ENCODE measurements at regions not wholly inside any gene's neighbourhood (a gene's known extent, or its start where the extent isn't known, plus 50 kb on each side); places are given as distances from the start of the nearest gene placed in this dataset.

DNA sequence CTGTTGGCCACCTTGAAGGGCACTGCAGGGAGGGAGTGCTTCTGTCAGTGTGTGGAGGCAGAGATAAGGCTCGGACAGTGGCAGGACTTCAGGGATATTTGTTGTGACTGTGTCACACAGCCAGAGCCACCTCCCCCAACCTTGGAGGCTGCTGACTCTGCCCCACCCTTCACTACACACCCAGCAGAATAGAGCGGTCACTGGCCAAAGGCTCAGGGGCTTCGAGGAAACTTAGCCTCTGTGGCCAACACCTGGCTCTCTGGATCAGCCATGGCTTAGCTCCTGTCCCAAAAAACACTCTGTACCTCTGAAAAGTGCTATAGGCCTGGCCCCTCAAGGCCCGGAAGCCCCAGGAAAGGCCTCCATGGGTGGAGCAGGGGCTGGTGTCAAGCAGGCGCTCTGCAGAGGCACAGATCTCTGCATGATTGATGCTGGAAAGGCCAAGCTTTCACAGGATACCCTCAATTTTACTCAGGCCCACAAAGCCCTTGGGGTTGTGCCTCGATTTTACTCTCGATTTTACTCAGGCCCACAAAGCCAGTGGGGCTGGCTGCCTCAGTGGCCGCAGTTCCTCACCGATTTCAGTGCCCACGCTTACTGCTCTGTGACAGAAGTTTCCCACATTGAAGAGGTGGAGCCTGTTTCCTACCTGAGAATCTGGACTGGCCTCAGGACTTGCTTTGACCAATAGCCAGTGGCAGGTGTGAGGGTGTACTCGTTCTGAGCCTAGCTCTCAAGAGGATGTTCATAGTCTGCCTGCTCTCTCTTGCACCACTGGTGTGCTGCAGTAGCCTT, 113.2 kb upstream of the GPR26 start:
- H3K36me3 ChIP-seq, result no peaks in the 10 kb centered on the region
- no peaks in the 10 kb centered on the region for H3K4me1 ChIP-seq
- no peak overlapping the region for H3K4me3 ChIP-seq
- TF ChIP-seq POLR2A (IDR thresholded peaks at IDR 0.05), result no peak
- TF ChIP-seq, protein P1, sequence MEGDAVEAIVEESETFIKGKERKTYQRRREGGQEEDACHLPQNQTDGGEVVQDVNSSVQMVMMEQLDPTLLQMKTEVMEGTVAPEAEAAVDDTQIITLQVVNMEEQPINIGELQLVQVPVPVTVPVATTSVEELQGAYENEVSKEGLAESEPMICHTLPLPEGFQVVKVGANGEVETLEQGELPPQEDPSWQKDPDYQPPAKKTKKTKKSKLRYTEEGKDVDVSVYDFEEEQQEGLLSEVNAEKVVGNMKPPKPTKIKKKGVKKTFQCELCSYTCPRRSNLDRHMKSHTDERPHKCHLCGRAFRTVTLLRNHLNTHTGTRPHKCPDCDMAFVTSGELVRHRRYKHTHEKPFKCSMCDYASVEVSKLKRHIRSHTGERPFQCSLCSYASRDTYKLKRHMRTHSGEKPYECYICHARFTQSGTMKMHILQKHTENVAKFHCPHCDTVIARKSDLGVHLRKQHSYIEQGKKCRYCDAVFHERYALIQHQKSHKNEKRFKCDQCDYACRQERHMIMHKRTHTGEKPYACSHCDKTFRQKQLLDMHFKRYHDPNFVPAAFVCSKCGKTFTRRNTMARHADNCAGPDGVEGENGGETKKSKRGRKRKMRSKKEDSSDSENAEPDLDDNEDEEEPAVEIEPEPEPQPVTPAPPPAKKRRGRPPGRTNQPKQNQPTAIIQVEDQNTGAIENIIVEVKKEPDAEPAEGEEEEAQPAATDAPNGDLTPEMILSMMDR (IDR thresholded peaks at IDR 0.05), result no peak
- peaks cover 0 to 40% (median 3%) of the 10 kb centered on the region in 9 donors for H3K27me3 ChIP-seq
- no peak overlapping the region for H3K27ac ChIP-seq
- DNase-seq (no peak), ATAC-seq (no peak)
- no peaks in the 10 kb centered on the region for H3K9me3 ChIP-seq
- WGBS, 4 donors, result 71 to 78% (median 74%) methylated on average over 8 to 11 of the region's 11 CpGs
- intact Hi-C loops (cut with DNase I), result loop anchor here in 2 of 10 donors (10.0 kb wide), 2 partner anchors 908 to 1268 kb away; no protein-coding TSS in a partner anchor

GRCh38 chr10:123553810-123554430, 112.2 kb upstream of the GPR26 start:
- intact Hi-C loops (cut with DNase I), result loop anchor here in 2 of 10 donors (10.0 kb wide), 2 partner anchors 909 to 1269 kb away; no protein-coding TSS in a partner anchor
- TF ChIP-seq POLR2A (IDR thresholded peaks at IDR 0.05), result no peak
- TF ChIP-seq, protein P1 (IDR thresholded peaks at IDR 0.05), result no peak
- H3K27ac ChIP-seq, result no peak overlapping the region
- H3K36me3 ChIP-seq, result no peaks in the 10 kb centered on the region
- DNase-seq (no peak), ATAC-seq (no peak)
- H3K9me3 ChIP-seq, result no peaks in the 10 kb centered on the region
- H3K27me3 ChIP-seq, result peaks cover 0 to 40% (median 6%) of the 10 kb centered on the region in 9 donors
- H3K4me1 ChIP-seq, result no peaks in the 10 kb centered on the region
- 79 to 88% (median 83%) methylated on average over 10 of the region's 10 CpGs for WGBS, 4 donors
- H3K4me3 ChIP-seq, result no peak overlapping the region

- no peak overlapping the region for H3K4me3 ChIP-seq
- DNase-seq, result no peak
- TF ChIP-seq, protein P1 (IDR thresholded peaks at IDR 0.05), result no peak
- TF ChIP-seq POLR2A (IDR thresholded peaks at IDR 0.05), result no peak
- no peaks in the 10 kb centered on the region for H3K9me3 ChIP-seq
- H3K27me3 ChIP-seq, result peaks cover 0 to 41% (median 6%) of the 10 kb centered on the region in 9 donors
- H3K4me1 ChIP-seq, result no peaks in the 10 kb centered on the region
- no peak for ATAC-seq
- intact Hi-C loops (cut with DNase I), result loop anchor here in 5 of 10 donors (5.0 to 10.0 kb wide), 4 partner anchors 422 to 1270 kb away; no protein-coding TSS in a partner anchor
- no peaks in the 10 kb centered on the region for H3K36me3 ChIP-seq
- WGBS, 4 donors, result 82 to 93% (median 86%) methylated on average over 8 of the region's 8 CpGs
- no peak overlapping the region for H3K27ac ChIP-seq
Measured at GRCh38 chr10:123554656-123555055, 111.5 kb upstream of the GPR26 start.

GRCh38 chr10:123555616-123556015, 110.5 kb upstream of the GPR26 start:
- TF ChIP-seq, protein P1 (IDR thresholded peaks at IDR 0.05), result no peak
- no peak for TF ChIP-seq POLR2A (IDR thresholded peaks at IDR 0.05)
- Histone ChIP-seq H3K4me1 (no peaks in the 10 kb centered on the region), H3K9me3 (no peaks in the 10 kb centered on the region), H3K27me3 (peaks cover 0 to 45% (median 6%) of the 10 kb centered on the region in 9 donors), H3K36me3 (no peaks in the 10 kb centered on the region), H3K27ac (no peak overlapping the region), H3K4me3 (no peak overlapping the region)
- ATAC-seq (no peak), DNase-seq (no peak)
- WGBS, 4 donors, result 81 to 86% (median 83%) methylated on average over 4 of the region's 4 CpGs
- intact Hi-C loops (cut with DNase I), result loop anchor here in 5 of 10 donors (5.0 to 10.0 kb wide), 4 partner anchors 423 to 1271 kb away; no protein-coding TSS in a partner anchor
